K562 (cell line): ENCODE measurements at regions not wholly inside any gene's neighbourhood (a gene's known extent, or its start where the extent isn't known, plus 50 kb on each side); places are given as distances from the start of the nearest gene placed in this dataset.

ENCODE experiments used
- ATAC-seq: fragments of 200-7000 bp; cut with Tn5 transposase; 3 replicates; pipeline ENCODE4 v1.9.1; 2020; ENCODE audit warnings: moderate library complexity
- BruUV-seq: library from RNA; stranded (reverse); fragments of 400-500 nt; replicated peaks from 2 replicates; lab custom pipeline; 2021; lab: Mats Ljungman, UMichigan
- CTCF ChIA-PET: fragments of 300-600 bp; formaldehyde crosslinking; extraction: SDS; loops from one replicate; lab custom pipeline; 2021; ENCODE audit warnings: low intra/inter-chr PET ratio; lab: Yijun Ruan, JAX
- POLR2A ChIA-PET: fragments of 300-600, 350-650 bp; sonication (Branson Sonifier 250); formaldehyde crosslinking; extraction: SDS; loops from one replicate; lab custom pipeline; 2021; ENCODE audit warnings: antibody characterized with exemption, inconsistent platforms; lab: Yijun Ruan, JAX
- DNase-seq, 4 experiments: peaks; one replicate each; pipeline versions ENCODE4 v3.0.0 to v3.0.0-alpha.2; 2011 to 2018; ENCODE audit warnings: low spot score in 3 of 4, mixed read lengths in 3 of 4; ENCODE audit errors: extremely low read depth in 1 of 4
- FAIRE-seq: peaks from 2 replicates; lab custom pipeline; 2011; peaks lifted over from hg19 to GRCh38; lab: Jason Lieb, UNC
- H2AFZ ChIP-seq: 2 replicates; pipeline ENCODE4 v1.6.0; 2011; ENCODE audit warnings: low read depth, low read length, control low read depth, inconsistent platforms
- H3K27ac ChIP-seq: fragments of 200-600 bp; 3 replicates; pipeline ENCODE4 v1.8.0; 2011; ENCODE audit warnings: low read depth, mild to moderate bottlenecking, control low read depth, inconsistent platforms, low read length, moderate library complexity, mixed read lengths; ENCODE audit errors: extremely low read depth
- H3K27me3 ChIP-seq, 2 experiments: fragments of 300-600 bp in 1 of 2; 2 replicates in 1 of 2; 3 replicates in 1 of 2; pipeline versions ENCODE4 v1.6.0 to v1.8.0; 2011; ENCODE audit warnings: inconsistent platforms in 2 of 2, low read length in 2 of 2, mild to moderate bottlenecking in 1 of 2, mixed read lengths in 1 of 2, moderate library complexity in 1 of 2; ENCODE audit not compliant: control insufficient read depth in 2 of 2, insufficient read depth in 2 of 2
- H3K36me3 ChIP-seq: fragments of 300-600 bp; 3 replicates; pipeline ENCODE4 v1.8.0; 2011; ENCODE audit warnings: mild to moderate bottlenecking, low read length, inconsistent platforms; ENCODE audit not compliant: control insufficient read depth, insufficient read depth
- H3K4me1 ChIP-seq, 2 experiments: fragments of 200-600 bp in 1 of 2; replicated peaks in 1 of 2; 2 replicates in 1 of 2; 3 replicates in 1 of 2; pipeline versions ENCODE4 v1.5.1 to v1.8.0; 2011; ENCODE audit warnings: inconsistent platforms in 2 of 2, low read length in 2 of 2, mild to moderate bottlenecking in 1 of 2, mixed read lengths in 1 of 2, moderate library complexity in 1 of 2; ENCODE audit not compliant: control insufficient read depth in 2 of 2, insufficient read depth in 2 of 2
- H3K4me2 ChIP-seq: 2 replicates; pipeline ENCODE4 v1.6.1; 2011; ENCODE audit warnings: low read length, control low read depth, inconsistent platforms, mixed read lengths; ENCODE audit not compliant: insufficient read depth
- H3K4me3 ChIP-seq: fragments of 200-600 bp; sonication (generic), shearing (Covaris generic); 2 replicates; pipeline ENCODE4 v1.5.1; 2016; ENCODE audit warnings: control low read depth, inconsistent platforms
- H3K79me2 ChIP-seq: fragments of 200-600 bp; 3 replicates; pipeline ENCODE4 v1.8.0; 2011; ENCODE audit warnings: low read length, inconsistent platforms; ENCODE audit not compliant: control insufficient read depth, insufficient read depth
- H3K9ac ChIP-seq, 2 experiments: 2 replicates each; pipeline versions ENCODE4 v1.6.0 to v1.6.1; 2011; ENCODE audit warnings: low read depth in 2 of 2, low read length in 2 of 2, control low read depth in 1 of 2, inconsistent platforms in 1 of 2, mild to moderate bottlenecking in 1 of 2, mixed read lengths in 1 of 2; ENCODE audit not compliant: insufficient read depth in 1 of 2
- H3K9me1 ChIP-seq: one replicate; pipeline ENCODE4 v1.6.0; 2011; ENCODE audit warnings: inconsistent platforms, mild to moderate bottlenecking, low read length, moderate library complexity; ENCODE audit not compliant: control insufficient read depth, insufficient read depth
- H3K9me3 ChIP-seq: replicated peaks from 2 replicates; pipeline ENCODE4 v1.5.1; 2011; ENCODE audit warnings: low read depth, low read length, inconsistent platforms; ENCODE audit not compliant: control insufficient read depth, insufficient read depth
- H4K20me1 ChIP-seq: replicated peaks from 2 replicates; pipeline ENCODE4 v1.6.1; 2011; ENCODE audit warnings: low read length, inconsistent platforms, mixed read lengths; ENCODE audit not compliant: control insufficient read depth, insufficient read depth
- NCOA6 ChIP-seq: fragments of 450-650 bp; IDR thresholded peaks from 2 replicates; pipeline ENCODE4 v1.6.1; 2017; ENCODE audit warnings: mild to moderate bottlenecking
- STAT5B ChIP-seq: fragments of 250-450 bp; sonication (Bioruptor Pico); IDR thresholded peaks from 2 replicates; pipeline ENCODE4 v1.8.0; 2021; ENCODE audit warnings: mild to moderate bottlenecking, inconsistent platforms
- WGBS: fragments of 100-300 bp; shearing (Covaris generic); methylation state at CpG from one replicate; pipeline ENCODE4 v1.1.6; 2016; ENCODE audit warnings: low coverage, mixed read lengths; ENCODE audit not compliant: insufficient coverage; ENCODE audit errors: missing lambda C conversion rate; 5-methylcytosine and 5-hydroxymethylcytosine counted together
- in situ Hi-C: fragments of 300-500 bp; cut with MboI; formaldehyde crosslinking; loops from 4 replicates; pipeline ENCODE4 v1.15.0; 2018; ENCODE audit warnings: inconsistent platforms, mixed read lengths
- intact Hi-C: fragments of 100-400 bp; cut with micrococcal nuclease; formaldehyde crosslinking; loops from 2 replicates; pipeline ENCODE4 v1.14.2; 2022
- TF ChIP-seq, protein P1 (sequence below), 2 experiments: fragments of 150-350 bp in 1 of 2; IDR thresholded peaks; 2 replicates each; pipeline ENCODE4 v1.6.1; 2012 to 2016; ENCODE audit warnings: low read depth in 2 of 2, low read length in 2 of 2, mild to moderate bottlenecking in 1 of 2, moderate library complexity in 1 of 2

DNA sequence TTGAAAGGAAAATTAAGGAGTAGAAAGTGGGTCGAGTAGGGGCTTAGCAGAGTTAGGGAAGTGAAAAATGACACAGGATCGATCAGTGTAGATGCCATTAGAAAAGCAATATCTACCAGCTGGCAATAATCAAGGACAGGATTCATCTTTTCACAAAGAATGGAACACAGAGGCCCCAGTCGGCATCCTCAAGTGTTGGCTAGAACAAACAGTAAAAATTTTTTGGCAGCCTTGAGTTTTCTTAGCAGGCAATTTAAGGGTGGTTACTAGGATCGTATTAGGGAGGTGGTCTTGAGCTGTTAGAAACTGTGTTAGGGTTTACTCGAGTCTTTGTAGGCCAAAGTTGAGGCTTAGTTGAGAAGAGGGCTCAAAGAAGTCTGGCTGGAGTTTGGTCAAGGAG, 658.8 kb upstream of the SGO1 start:
- Histone ChIP-seq H3K9me3 (no peaks in the 10 kb centered on the region), H4K20me1 (no peaks in the 10 kb centered on the region), H3K27ac (no peak overlapping the region), H3K9ac (no peak overlapping the region), H3K27me3 (no peaks in the 10 kb centered on the region), H3K4me1 (no peaks in the 10 kb centered on the region), H3K4me3 (no peak overlapping the region), H3K79me2 (no peaks in the 10 kb centered on the region), H2AFZ (peak overlapping the region; percentile 18; the same call in 1 of the 2 replicates), H3K4me2 (no peak overlapping the region), H3K36me3 (no peaks in the 10 kb centered on the region), H3K9me1 (no peaks in the 10 kb centered on the region)
- TF ChIP-seq NCOA6, result no peak
- no peak for TF ChIP-seq STAT5B (CRISPR knock-in tag)
- TF ChIP-seq, protein P1, sequence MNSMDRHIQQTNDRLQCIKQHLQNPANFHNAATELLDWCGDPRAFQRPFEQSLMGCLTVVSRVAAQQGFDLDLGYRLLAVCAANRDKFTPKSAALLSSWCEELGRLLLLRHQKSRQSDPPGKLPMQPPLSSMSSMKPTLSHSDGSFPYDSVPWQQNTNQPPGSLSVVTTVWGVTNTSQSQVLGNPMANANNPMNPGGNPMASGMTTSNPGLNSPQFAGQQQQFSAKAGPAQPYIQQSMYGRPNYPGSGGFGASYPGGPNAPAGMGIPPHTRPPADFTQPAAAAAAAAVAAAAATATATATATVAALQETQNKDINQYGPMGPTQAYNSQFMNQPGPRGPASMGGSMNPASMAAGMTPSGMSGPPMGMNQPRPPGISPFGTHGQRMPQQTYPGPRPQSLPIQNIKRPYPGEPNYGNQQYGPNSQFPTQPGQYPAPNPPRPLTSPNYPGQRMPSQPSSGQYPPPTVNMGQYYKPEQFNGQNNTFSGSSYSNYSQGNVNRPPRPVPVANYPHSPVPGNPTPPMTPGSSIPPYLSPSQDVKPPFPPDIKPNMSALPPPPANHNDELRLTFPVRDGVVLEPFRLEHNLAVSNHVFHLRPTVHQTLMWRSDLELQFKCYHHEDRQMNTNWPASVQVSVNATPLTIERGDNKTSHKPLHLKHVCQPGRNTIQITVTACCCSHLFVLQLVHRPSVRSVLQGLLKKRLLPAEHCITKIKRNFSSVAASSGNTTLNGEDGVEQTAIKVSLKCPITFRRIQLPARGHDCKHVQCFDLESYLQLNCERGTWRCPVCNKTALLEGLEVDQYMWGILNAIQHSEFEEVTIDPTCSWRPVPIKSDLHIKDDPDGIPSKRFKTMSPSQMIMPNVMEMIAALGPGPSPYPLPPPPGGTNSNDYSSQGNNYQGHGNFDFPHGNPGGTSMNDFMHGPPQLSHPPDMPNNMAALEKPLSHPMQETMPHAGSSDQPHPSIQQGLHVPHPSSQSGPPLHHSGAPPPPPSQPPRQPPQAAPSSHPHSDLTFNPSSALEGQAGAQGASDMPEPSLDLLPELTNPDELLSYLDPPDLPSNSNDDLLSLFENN (IDR thresholded peaks at IDR 0.05; ENCODE audit: low read depth in 2 of 2, low read length in 2 of 2), result no peak
- no TSS peak for BruUV-seq
- CTCF ChIA-PET, result no interaction called here
- 18% methylated on average over 5 of the region's 5 CpGs for WGBS
- no peak for DNase-seq
- POLR2A ChIA-PET, result interaction anchor here (0.5 kb wide), 1 partner anchor 314 kb away, joined by 4 read pairs; no protein-coding TSS in a partner anchor
- intact Hi-C loops, result no loop called here
- FAIRE-seq, result no peak
- ATAC-seq, result no peak
- in situ Hi-C loops, result no loop called here
